Adrenal gland (tissue), 5 donors: ENCODE measurements at regions not wholly inside any gene's neighbourhood (a gene's known extent, or its start where the extent isn't known, plus 50 kb on each side); places are given as distances from the start of the nearest gene placed in this dataset.

Source experiments
- POLR2A ChIP-seq, 2 donors: fragments of 450-650 bp; IDR thresholded peaks; one replicate each; pipeline ENCODE4 v1.6.1; 2017; ENCODE audit warnings: antibody characterized with exemption in 2 of 2, mild to moderate bottlenecking in 2 of 2, moderate library complexity in 1 of 2
- TF ChIP-seq, protein P1 (sequence below), 6 experiments: fragments of 450-650 bp in 4 of 6; fragments of 200-600 bp in 2 of 6; sonication (generic) in 1 of 6; IDR thresholded peaks; 1 replicate in 5 of 6; 2 replicates in 1 of 6; pipeline versions ENCODE4 v1.5.1 to v1.8.0; 2016 to 2021; ENCODE audit warnings: antibody characterized with exemption in 6 of 6, mild to moderate bottlenecking in 2 of 6, moderate library complexity in 1 of 6
- donor health status: DM: no; HTN: no; CAD: no.

DNA sequence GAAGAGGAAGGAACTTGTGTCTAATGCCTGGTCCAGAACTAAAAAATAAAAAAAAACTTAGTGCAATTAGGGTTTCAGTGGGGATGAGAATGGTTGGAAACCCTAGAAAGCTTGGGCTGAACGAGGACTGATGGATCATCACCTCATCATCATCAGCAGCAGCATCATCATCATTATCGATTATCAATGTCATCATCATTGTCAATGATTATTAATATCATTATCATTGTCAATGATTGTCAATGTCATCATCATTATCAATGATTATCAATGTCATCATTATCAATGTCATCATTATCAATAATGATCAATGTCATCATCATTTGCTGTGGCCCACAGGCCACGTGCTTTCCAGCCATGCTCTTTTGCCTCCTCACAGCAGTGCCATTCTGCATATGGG lies 952.0 kb upstream of the ZNF722 start:
- TF ChIP-seq, protein P1, sequence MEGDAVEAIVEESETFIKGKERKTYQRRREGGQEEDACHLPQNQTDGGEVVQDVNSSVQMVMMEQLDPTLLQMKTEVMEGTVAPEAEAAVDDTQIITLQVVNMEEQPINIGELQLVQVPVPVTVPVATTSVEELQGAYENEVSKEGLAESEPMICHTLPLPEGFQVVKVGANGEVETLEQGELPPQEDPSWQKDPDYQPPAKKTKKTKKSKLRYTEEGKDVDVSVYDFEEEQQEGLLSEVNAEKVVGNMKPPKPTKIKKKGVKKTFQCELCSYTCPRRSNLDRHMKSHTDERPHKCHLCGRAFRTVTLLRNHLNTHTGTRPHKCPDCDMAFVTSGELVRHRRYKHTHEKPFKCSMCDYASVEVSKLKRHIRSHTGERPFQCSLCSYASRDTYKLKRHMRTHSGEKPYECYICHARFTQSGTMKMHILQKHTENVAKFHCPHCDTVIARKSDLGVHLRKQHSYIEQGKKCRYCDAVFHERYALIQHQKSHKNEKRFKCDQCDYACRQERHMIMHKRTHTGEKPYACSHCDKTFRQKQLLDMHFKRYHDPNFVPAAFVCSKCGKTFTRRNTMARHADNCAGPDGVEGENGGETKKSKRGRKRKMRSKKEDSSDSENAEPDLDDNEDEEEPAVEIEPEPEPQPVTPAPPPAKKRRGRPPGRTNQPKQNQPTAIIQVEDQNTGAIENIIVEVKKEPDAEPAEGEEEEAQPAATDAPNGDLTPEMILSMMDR (IDR thresholded peaks at IDR 0.05) = no peak
- TF ChIP-seq POLR2A (IDR thresholded peaks at IDR 0.05) = no peak
